Daoy (cell line): ENCODE measurements at regions not wholly inside any gene's neighbourhood (a gene's known extent, or its start where the extent isn't known, plus 50 kb on each side); places are given as distances from the start of the nearest gene placed in this dataset.
"Not testable (repeated sequence)": the region's sequence is repeated elsewhere in the genome, so short reads cannot be mapped to it uniquely, and the experiment has no call there.

Source experiments
- DNase-seq: peaks from one replicate; pipeline ENCODE4 v3.0.0-alpha.2; 2015; ENCODE audit warnings: low read depth

DNA sequence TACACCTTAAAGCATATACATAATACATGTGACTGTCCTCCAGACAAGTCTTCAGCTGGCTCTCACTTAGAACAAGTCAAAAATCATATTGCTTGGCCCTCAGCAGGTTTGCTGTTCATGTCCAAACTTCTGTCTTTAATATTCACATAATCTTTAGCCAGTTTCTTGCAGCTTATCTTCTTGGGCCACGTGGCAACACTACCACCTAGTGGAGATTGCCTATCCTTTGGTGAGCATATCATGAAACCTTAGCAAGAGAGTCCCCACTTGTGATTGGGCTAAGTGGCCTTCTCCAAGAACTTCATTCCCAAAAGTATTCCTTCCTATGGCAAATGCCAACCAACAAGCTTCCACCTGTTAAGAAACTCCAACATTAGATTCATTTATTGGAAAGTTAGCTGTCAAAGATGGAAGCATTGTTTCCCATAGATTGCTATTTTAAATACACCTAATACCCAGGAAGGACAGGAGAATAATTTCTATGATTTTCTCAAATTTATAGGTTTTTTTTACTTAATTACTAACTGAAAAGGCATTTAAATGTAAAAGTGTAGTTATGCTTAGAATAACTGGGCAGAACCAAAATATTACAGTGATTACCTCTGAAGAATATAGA lies 231.9 kb upstream of the INTU start:
- peak; percentile 1 for DNase-seq

DNA sequence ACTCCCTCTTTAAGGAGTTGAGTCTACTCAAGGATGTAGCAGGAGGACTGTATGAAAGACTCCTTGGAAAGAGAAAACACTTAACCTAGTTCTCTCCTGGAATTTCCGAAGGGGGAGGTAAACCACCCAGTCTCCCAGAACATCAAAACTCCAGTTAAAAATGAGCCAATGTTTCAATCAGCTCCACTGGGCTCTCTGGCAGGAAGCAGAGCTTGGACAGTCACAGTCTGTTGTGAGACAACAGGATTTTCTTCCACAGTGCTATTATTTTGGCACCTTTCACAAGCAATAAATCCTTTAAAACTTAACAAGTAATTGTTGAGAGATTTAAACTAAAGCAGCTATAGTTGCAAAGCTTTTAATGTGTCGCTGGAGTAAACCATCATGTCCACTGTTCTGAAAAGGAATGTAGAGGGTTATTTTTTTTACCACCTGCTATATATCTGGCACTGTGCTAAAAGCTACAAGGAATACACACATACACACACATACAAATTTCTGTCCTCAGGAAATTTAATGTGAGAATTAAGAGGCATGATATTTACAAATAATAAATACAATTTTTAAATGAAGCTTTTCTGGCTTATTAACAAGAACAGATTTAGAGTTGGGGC lies 229.2 kb upstream of the INTU start:
- DNase-seq, result no peak

DNA sequence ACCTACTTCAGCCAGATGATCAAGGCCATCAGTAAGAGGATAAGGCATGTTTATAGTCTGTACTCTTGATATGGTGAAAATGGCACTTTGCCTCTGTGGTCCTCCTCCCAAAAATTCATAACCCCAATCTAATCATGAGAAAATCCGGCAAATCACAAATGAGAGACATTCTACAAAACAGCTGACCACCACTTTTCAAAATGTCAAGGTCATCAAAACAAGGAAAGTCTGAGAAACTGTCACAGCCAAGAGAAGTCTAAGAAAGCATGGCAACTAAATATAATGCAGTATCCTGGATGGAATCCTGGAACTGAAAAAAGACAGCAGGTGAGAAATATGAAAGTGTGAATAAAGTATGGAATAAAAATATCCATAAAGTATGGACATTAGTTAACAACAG lies 226.6 kb upstream of the INTU start:
- no peak for DNase-seq

DNA sequence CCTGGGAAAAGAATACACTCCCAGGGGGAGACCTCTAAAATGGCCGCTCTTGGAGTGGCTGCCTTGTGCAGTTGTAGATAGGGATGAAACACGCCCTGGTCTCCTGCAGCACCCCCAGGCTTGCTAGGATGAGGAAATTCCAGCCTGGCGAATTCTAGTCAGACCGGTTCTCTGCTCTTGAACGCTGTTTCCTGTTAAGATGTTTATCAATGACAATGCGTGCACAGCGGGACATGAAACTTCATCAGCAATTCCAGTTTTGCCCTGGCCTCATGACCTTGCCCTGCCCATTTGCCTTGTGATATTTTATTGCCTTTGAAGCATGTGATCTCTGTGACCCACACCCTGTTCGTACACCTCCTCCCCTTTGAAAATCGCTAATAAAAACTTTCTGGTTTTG lies 225.2 kb upstream of the INTU start:
- DNase-seq, result not testable (repeated sequence)

DNA sequence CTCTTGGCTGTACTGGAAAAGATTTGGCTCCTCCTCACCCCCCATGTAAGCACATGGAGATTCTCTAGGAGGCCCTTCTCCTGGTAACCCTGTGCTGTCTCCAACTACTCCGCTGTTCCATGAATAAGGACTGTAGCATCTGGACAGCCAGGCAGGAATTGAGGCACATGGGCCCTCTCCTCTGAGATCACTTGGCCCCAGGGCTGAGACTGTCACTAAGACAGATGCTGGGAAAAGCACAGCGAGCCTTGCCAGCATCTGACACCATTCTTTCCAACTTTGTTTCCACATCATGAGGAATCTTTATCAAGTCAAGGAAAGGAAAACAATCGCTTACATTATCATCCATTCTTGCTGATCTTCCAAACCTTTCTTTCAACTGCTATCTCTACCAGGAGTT lies 222.6 kb upstream of the INTU start:
- no peak for DNase-seq

DNA sequence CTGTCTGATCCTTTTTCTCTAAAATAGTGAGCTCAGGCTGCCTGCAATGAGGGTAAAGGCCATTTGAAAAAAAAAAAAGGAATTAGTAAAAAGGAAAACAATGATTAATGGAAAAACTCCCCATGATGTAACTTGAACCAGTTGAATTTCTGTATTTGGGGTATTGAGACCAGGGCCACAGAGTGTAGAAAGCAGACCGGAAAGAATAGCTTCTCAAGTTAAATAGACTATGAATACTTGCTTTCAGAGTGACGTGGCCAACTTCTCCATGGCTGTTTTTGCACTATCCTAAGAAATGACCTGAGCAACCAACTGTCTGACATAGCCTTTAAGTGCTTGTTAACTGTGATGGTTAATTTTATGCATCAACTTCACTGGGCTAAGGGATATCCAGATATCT lies 222.1 kb upstream of the INTU start:
- no peak for DNase-seq

DNA sequence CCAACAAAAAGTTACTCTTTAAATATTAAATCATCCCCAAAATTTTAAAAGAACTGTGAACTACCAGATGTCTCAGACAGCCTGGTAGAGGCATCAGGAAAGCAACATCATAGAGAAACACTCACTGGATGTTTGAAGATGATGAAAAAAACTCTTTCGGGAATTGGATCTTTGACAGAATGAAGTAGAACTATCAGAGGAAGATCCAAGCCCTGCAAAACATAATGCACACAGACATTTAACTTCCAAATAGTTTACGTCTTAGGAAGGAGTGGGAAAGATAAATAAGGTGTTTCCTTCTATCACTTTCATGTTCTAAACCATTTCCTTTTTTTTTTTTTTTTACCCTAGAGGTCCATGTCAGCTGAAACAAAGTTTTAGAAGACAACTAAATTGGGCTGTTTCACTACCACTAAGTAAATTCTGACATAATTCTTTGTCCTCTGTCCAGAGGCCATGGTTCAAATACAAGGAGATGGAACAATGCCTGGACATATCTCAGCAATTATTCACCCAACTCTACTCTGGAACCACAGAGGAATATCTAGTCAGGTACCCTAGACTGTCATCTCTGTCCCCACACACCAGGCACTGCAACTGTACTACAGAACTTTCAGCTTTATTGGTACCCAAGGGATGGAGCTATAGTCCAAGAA lies 217.7 kb upstream of the INTU start:
- DNase-seq, result no peak

DNA sequence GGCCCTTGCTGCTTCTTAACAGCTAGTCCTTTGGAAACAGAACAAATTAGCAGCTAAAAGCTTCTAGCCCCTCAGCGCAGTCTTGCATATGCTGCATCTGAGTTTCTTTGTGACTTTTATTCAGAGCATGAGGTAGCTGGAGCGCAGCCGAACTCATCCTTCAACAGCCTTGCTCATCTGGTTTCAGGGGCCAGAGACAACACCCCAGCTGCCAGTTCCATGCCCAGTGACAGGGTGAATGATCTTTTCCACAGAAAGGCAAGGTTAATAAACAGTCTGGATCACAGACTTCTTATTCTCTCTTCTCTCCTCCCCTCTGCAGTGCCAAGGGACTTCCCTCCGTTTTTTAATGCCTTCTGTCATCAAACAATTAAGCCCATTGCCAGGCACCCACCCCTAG lies 216.6 kb upstream of the INTU start:
- no peak for DNase-seq

DNA sequence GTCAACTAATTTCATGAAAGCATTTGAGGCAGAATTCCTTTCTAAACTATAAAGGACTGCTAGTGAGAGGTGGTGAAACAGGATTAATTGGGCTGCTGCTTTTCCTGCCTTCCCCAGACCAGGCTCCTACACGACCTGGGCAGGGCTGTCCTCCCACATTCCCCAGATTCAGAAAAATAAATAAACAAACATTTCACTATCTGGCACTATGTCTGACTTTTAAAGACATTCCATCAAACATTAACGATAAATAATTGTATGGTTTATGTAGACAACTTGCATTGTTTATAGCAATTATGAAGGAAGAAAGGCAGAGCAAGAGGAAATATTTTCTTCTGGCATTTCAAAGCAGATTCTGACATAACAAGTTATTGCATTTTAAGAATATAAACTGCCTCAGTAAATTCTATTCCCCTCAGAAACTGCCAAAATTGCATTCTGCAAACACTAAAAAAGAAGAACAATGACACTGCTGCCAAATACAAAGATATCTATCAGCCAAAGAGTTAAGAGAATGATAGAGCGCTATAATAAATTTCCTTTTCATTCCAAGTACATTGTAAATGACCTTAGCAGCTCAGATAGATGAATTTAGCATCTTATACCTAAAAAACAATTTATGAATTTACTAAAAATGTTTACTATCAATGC lies 214.7 kb upstream of the INTU start:
- DNase-seq, result no peak

DNA sequence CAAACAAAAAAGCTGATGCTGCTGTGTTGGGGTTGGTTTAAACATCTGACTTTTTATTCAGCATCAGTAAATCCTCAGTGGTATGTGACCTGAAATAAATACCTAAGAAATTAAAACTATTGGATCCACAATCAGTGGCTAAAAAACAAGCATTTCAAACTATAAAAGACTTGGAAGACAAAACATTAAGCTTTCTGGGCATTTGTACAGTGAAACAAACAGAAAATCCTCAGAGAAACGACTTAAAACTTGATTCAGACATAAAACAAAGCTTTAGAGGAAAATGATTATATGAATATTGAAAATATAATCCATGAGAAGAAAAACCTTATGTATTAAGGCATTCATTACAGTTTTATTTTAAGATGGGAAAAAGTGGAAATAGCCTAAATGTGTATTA lies 213.3 kb upstream of the INTU start:
- DNase-seq, result no peak

DNA sequence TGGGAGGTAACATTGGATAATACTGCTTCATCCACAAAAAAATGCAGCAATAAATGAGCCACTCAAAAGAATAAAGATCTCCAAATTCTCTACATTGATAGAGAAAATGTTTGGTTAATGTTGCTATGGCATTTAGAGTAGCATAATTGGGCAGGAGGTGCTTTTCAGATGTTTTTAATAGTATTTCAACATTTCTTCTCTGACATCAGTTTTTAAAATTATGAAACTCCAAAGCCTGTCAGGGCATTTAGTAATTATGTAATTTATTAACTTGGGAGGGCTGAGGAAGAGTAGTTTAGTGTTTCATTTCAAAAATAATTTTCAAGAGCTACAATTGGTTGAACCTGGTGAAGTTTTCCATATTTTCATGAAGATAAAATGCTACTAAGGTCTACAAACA lies 211.3 kb upstream of the INTU start:
- DNase-seq, result no peak

DNA sequence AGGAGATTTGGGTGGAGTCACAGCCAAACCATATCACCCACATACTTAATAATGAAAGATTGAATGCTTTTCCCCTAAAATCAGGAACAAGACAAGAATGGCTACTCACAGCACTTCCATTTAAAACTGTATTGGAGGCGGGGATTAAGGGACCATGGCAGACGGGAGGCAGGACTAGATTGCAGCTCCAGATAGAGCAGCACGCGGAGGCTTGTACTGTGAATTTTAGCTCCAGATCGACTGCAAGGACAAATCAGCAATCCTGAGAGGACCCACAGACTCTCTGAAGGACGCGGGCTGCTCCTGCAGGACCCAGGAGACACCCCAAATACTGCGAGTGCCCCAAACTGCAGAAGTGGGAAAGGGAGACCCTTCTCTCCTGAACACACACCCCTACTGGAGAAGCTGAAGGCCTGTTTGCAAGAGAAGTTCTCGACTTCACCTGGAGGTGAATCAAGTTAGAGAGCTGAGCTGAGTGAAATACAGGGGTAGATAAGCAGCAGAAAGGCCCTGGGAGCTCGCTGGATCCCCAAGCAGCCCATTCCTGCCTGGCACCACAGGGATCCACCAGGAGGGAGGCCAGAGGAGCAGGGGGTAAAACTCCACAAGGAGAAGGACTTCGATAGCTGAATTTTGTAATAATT lies 207.4 kb upstream of the INTU start:
- no peak for DNase-seq

DNA sequence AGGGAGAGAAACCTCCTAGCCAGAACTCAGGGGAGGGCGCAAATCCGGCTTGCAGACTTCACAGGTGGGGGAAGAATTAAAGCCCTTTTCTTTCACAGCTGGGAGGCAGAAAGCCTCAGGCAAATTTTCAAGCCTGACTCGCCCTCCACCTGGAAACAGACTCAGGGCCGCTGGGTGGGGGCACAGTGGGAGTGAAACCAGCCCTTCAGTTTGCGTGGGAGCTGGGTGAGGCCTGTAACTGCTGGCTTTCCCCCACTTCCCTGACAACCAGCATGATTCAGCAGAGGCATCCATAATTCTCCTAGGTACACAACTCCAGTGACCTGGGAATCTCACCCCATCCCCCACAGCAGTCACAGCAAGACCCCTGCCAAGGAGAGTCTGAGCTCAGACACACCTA lies 206.9 kb upstream of the INTU start:
- no peak for DNase-seq

DNA sequence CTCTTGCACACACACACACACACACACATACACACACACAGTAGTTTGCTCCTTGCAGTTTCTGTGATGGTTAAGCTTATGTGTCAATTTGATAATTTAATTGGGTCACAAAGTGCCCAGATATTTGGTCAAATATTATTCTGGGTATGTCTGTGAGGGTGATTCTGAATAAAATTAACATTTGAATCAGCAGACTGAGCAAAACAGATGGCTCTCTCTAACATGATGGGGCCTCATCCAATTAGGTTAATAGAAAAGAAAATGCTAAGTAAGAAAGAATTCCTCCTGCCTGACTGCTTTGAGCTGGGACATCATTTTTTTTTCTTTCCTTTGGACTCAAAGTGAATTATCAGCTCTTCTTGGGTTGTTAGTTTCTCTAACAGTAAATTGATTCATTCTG lies 191.2 kb upstream of the INTU start:
- no peak for DNase-seq

DNA sequence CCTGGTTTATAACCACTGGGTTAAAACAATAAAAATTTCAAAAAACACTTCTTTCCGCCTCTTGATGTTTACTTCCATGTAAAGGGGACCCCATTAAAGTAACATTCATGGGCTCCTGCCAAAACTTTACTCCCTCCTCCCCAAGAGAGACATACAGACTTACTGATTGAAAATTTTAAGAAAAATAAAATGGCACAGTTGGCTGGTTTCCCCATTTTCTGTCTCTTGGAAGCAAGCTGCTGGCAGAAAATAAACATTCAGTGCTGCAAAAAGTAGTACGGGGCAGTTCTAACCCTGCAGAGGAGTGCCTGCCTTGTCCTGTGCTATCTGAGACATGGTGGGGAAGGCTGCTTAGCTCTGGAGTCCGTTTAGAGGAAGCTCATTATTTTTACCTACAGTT lies 187.3 kb upstream of the INTU start:
- DNase-seq, result no peak

DNA sequence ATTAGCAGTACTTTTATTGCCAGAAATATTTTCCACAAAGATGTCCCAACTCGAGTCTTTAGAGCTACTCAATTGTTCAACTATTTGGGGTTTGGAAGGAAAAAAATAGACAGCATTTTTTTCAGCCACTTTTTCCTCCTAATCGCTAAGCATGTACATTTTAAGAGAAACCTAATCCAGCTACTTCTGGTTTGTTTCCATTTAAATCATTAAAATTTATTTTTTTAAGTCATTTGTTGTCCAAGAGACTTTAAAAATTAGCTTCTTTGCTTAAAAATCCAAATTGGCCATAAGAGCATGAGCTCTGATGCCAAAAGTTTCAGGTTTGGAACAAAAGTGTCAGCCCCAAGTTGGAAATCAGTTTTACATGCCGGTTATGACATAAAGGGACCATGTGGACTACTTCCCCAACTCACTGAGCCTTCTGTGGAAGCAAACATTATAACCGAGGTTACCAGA lies 186.3 kb upstream of the INTU start:
- no peak for DNase-seq

DNA sequence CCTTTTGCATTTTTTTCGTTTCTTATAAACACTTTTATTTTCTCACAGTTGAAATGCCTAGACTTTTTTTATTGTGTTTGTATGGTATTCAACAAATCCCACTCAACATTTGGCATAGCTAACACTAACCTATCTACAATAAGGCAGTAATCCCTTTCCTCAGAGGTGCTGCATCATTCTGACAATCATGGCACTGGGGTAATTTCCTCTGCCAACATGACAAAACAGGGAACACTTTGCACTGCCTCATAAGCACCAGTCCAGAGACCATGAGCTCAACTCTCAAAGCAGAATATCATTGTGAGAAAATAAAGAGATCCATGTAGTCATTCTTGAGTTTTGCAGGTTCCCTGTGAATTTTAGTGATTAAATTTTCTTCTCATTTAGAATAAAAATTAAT lies 183.8 kb upstream of the INTU start:
- no peak for DNase-seq

DNA sequence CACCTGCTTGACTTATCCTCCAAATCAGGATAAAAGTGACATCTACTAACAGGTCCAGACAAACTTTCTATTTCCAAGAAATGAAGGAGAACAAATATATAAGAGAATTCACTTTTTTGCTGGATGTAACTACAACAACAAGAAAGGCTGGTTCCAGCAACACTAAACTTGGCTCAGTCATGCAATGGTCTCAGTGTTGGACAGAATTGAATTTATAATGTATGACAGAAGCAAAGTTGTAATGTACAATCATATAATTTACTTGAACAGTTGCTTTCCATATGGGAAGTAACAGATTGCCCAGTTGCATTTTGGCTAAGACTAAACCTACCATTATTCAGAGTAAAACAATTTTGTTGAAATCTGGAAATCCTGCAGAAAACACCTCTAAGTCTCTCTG lies 183.3 kb upstream of the INTU start:
- no peak for DNase-seq

DNA sequence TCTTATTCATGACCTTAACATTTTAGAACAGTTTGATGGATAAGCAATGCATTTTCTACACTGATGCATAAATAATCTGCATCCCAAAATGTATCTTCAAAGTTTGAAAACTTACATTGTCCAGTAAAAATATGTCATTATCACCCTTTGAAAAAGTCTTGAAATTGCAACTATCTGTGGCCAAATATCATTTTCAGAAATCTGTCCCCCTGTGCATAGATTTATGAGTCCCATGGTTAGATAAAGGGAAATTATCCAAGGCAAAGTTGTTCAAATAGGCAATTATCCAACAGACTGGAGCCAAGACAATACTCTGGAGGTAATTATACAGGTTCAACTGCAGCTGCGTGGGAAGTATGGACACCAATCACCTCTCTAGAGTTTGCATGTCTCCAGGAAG lies 182.5 kb upstream of the INTU start:
- no peak for DNase-seq

DNA sequence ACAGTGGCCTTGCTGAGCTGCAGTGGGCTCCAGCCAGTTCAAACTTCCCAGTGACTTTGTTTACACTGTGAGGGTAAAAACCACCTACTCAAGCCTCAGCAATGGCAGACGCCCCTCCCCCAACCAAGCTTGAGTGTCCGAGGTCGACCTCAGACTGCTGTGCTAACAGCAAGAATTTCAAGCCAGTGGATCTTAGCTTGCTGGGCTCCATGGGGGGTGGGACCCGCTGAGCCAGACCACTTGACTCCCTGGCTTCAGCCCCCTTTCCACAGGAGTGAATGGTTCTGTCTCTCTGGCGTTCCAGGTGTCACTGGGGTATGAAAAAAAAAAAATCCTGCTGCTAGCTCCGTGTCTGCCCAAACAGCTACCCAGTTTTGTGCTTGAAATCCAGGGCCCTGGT lies 168.9 kb upstream of the INTU start:
- DNase-seq, result no peak

DNA sequence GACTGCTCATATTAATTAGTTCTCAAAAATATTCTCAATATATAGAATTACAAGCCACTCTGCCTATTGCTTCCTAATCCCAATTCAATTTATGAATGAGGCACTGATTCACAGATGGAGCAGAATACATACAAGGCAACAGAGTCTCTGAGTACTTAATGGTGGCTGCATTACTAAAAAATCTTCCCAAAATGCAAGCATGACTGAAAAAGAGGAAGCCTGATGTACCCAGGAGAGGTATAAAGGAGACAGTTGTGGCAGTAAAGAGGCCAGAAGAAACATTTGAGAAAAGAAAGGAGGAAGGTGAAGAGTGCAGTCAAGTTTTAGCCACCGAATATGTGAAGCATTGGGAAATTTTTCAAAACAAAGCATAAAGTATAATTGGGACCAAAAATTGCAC lies 163.2 kb upstream of the INTU start:
- DNase-seq, result no peak

DNA sequence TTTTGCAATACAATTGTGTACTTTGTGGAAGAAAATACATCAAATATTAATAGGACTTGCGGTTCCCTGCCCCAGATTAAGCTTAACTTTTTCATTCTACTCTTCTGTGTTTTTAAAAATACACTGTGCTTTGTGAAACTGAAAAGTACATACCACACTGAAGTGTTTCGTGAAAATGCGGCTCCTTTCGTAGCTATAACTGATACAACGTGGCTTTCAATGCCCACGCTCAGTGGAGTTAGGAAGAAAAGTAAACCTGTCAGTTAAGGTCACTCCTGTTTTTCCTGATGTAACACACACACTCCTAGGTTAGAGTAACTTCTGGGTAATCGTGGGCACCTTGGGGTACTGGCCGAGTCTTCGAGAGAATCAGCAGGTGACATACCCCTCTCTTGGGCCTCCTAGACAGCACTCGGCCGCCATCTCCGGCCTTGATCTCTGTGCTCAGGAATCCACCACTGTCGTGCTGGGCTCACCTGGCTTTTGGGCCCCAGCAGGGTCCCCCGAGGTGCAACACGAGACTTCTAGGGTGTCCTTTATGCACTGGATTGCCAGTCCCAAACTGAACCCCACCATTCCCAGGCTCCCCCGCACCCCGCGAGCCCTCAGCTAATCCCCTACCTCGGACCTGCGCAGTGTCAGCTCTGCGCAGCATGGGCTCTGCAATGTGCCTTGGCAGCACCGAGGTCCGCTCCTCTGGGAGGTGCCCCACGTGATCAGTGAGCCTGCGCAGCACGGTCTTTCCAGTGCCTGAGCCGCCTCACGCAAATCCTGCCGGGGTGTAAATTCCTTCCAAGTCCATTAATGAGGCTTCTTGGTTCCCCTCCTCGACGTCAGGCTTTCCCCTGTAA lies 162.6 kb upstream of the INTU start:
- no peak for DNase-seq
